ENCODE measurements at regions not wholly inside any gene's neighbourhood (a gene's known extent, or its start where the extent isn't known, plus 50 kb on each side); places are given as distances from the start of the nearest gene placed in this dataset.

DNA sequence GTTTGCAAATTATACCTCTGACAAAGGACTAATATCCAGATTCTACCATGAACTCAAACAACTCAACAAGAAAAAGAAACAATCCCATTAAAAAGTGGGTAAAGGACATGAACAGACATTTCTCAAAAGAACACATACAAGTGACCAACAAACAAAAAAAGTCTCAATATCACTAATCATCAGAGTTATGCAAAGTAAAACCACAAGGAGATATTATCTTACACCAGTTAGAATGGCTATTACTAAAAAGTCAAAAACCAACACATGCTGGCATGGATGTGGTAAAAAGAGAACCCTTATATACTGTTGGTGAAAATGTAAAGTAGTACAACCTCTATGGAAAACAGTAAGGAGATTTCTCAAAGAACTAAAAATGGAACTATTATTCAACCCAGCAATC, 234.4 kb downstream of the NKX6-1 start:
- peaks cover 0 to 20% of the 10 kb centered on the region in 2 donors for H3K9me3 ChIP-seq
- H3K27me3 ChIP-seq: no peaks in the 10 kb centered on the region
- no peaks in the 10 kb centered on the region for H3K4me1 ChIP-seq
- no peak overlapping the region for H3K4me3 ChIP-seq
- TF ChIP-seq CTCF (IDR thresholded peaks at IDR 0.05): no peak
- no peak for DNase-seq (ENCODE audit: low spot score)
- no peaks in the 10 kb centered on the region for H3K36me3 ChIP-seq
- no peak overlapping the region for H3K27ac ChIP-seq

DNA sequence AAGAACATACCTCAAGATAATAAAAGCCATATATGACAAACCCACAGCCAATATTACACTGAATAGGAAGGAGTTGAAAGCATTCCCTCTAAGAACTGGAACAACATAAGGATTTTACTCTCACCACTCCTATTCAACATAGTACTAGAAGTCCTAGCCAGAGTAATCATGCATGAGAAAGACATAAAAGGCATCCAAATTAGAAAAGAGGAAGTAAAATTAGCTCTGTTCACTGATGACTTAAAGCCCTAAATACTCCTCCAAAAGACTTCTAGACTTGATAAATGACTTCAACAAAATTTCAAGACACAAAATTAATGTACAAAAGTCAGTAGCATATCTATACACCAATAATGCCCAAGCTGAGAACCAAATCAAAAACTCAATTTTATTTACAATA, 235.7 kb downstream of the NKX6-1 start:
- Histone ChIP-seq H3K4me1 (no peaks in the 10 kb centered on the region), H3K27ac (no peak overlapping the region), H3K36me3 (no peaks in the 10 kb centered on the region), H3K4me3 (no peak overlapping the region), H3K27me3 (no peaks in the 10 kb centered on the region), H3K9me3 (peaks cover 0 to 28% of the 10 kb centered on the region in 2 donors)
- TF ChIP-seq CTCF (IDR thresholded peaks at IDR 0.05): no peak
- no peak for DNase-seq (ENCODE audit: low spot score)

DNA sequence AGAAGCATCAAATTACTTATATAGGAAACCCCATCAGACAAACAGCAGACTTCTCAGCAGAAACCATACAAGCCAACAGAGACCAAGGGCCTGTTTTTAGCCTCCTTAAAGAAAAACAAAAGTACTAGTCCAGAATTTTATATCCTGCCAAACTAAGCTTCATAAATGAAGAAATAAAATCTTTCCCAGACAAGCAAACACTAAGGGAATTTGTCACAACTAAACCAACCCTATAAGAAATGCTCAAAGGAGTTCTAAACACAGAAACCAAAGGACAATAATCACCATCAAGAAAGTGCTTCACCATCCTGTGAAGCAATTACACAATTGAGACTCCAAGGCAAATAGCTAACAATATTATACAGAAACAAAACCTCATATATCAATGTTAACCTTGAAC, 238.6 kb downstream of the NKX6-1 start:
- H3K27ac ChIP-seq: no peak overlapping the region
- no peaks in the 10 kb centered on the region for H3K27me3 ChIP-seq
- no peaks in the 10 kb centered on the region for H3K36me3 ChIP-seq
- no peaks in the 10 kb centered on the region for H3K4me1 ChIP-seq
- no peak for DNase-seq (ENCODE audit: low spot score)
- peaks cover 0 to 28% of the 10 kb centered on the region in 2 donors for H3K9me3 ChIP-seq
- TF ChIP-seq CTCF (IDR thresholded peaks at IDR 0.05): no peak
- H3K4me3 ChIP-seq: no peak overlapping the region

- Histone ChIP-seq H3K27ac (no peak overlapping the region), H3K4me1 (no peaks in the 10 kb centered on the region), H3K4me3 (no peak overlapping the region), H3K27me3 (no peaks in the 10 kb centered on the region), H3K36me3 (no peaks in the 10 kb centered on the region), H3K9me3 (peaks cover 0 to 28% of the 10 kb centered on the region in 2 donors)
- DNase-seq (ENCODE audit: low spot score): no peak
- peak in 1 of 2 donors; percentile 31 for TF ChIP-seq CTCF (IDR thresholded peaks at IDR 0.05)
Observed at GRCh38 chr4:84258905-84259830, 239.9 kb downstream of the NKX6-1 start.

DNA sequence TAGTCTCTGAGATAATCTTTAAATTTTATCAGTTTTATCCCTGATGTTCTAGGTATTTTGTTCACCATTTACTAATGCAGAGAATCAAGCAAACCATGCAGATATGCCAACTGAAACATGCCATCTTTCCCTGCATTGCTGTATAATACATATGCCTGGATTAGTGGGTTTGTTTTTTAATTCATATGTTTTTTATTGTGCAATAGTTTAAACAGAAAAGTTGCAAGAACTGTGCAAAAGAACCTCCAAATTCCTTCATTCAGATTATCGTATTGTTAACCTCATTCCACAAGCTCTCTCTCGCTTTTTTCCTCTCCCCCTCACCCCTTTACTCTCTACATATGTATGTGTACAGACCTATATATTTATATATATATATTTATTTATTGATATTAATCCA, 244.6 kb downstream of the NKX6-1 start:
- H3K27me3 ChIP-seq: no peaks in the 10 kb centered on the region
- no peaks in the 10 kb centered on the region for H3K36me3 ChIP-seq
- DNase-seq (ENCODE audit: low spot score): no peak
- H3K27ac ChIP-seq: no peak overlapping the region
- H3K9me3 ChIP-seq: peaks cover 0 to 7% of the 10 kb centered on the region in 2 donors
- no peaks in the 10 kb centered on the region for H3K4me1 ChIP-seq
- no peak overlapping the region for H3K4me3 ChIP-seq
- no peak for TF ChIP-seq CTCF (IDR thresholded peaks at IDR 0.05)

Measured in right atrium auricular region (tissue), 2 donors.